ENCODE measurements at regions not wholly inside any gene's neighbourhood (a gene's known extent, or its start where the extent isn't known, plus 50 kb on each side); places are given as distances from the start of the nearest gene placed in this dataset.

GRCh38 chr14:71737760-71738159, 194.5 kb upstream of the RGS6 start:
- no peak for DNase-seq
- Mint-ChIP-seq H3K9me3 (no peaks in the 10 kb centered on the region), H3K27ac (no peak overlapping the region), H3K27me3 (no peaks in the 10 kb centered on the region), H3K4me1 (peaks cover 0 to 5% (median 2%) of the 10 kb centered on the region in 4 donors), H3K36me3 (peaks cover 57% of the 10 kb centered on the region), H3K4me3 (no peak overlapping the region)
- H3K36me3 ChIP-seq (ENCODE audit: control insufficient read depth, insufficient read depth, low read length) = peaks cover 56% of the 10 kb centered on the region
- no peaks in the 10 kb centered on the region for H3K9me3 ChIP-seq (ENCODE audit: control insufficient read depth in 2 of 2, low read length in 2 of 2)
- ATAC-seq (ENCODE audit: low read depth in 2 of 2) = no peak
- H3K27me3 ChIP-seq (ENCODE audit: control insufficient read depth, insufficient read depth, low read length) = no peaks in the 10 kb centered on the region
- H3K4me3 ChIP-seq (ENCODE audit: low read depth, low read length) = no peak overlapping the region
- H3K4me1 ChIP-seq (ENCODE audit: control insufficient read depth, insufficient read depth, low read length, poor library complexity, severe bottlenecking) = no peaks in the 10 kb centered on the region
- no peak overlapping the region for H3K27ac ChIP-seq (ENCODE audit: insufficient read depth, low read length, poor library complexity, severe bottlenecking)

GRCh38 chr14:71739273-71739990, 192.8 kb upstream of the RGS6 start:
- no peak for DNase-seq
- no peak overlapping the region for H3K4me3 Mint-ChIP-seq
- peaks cover 43% of the 10 kb centered on the region for H3K36me3 Mint-ChIP-seq

GRCh38 chr14:71741241-71741640, 191.0 kb upstream of the RGS6 start:
- DNase-seq (no peak), ATAC-seq (ENCODE audit: low read depth in 2 of 2) (no peak)
- no peak overlapping the region for H3K4me3 ChIP-seq (ENCODE audit: low read depth, low read length)
- peaks cover 24% of the 10 kb centered on the region for H3K36me3 ChIP-seq (ENCODE audit: control insufficient read depth, insufficient read depth, low read length)
- Mint-ChIP-seq H3K36me3 (peaks cover 26% of the 10 kb centered on the region), H3K9me3 (peaks cover 0 to under 1% (median 0%) of the 10 kb centered on the region in 7 donors), H3K4me3 (no peak overlapping the region), H3K27me3 (peaks cover 7% of the 10 kb centered on the region), H3K4me1 (peaks cover 0 to 5% (median 2%) of the 10 kb centered on the region in 4 donors), H3K27ac (no peak overlapping the region)
- H3K9me3 ChIP-seq (ENCODE audit: control insufficient read depth in 2 of 2, low read length in 2 of 2) = no peaks in the 10 kb centered on the region
- H3K4me1 ChIP-seq (ENCODE audit: control insufficient read depth, insufficient read depth, low read length, poor library complexity, severe bottlenecking) = no peaks in the 10 kb centered on the region
- no peak overlapping the region for H3K27ac ChIP-seq (ENCODE audit: insufficient read depth, low read length, poor library complexity, severe bottlenecking)
- H3K27me3 ChIP-seq (ENCODE audit: control insufficient read depth, insufficient read depth, low read length) = no peaks in the 10 kb centered on the region

More at GRCh38 chr14:71739273-71739990, 192.8 kb upstream of the RGS6 start:
- Mint-ChIP-seq H3K4me1 (peaks cover 0 to 5% (median 2%) of the 10 kb centered on the region in 4 donors), H3K27me3 (no peaks in the 10 kb centered on the region), H3K27ac (peak overlapping the region in 2 of 3 donors; percentile 58 to 65), H3K9me3 (no peaks in the 10 kb centered on the region)
- Histone ChIP-seq H3K27me3 (ENCODE audit: control insufficient read depth, insufficient read depth, low read length) (no peaks in the 10 kb centered on the region), H3K36me3 (ENCODE audit: control insufficient read depth, insufficient read depth, low read length) (peaks cover 42% of the 10 kb centered on the region), H3K27ac (ENCODE audit: insufficient read depth, low read length, poor library complexity, severe bottlenecking) (no peak overlapping the region), H3K9me3 (ENCODE audit: control insufficient read depth in 2 of 2, low read length in 2 of 2) (no peaks in the 10 kb centered on the region), H3K4me3 (ENCODE audit: low read depth, low read length) (no peak overlapping the region), H3K4me1 (ENCODE audit: control insufficient read depth, insufficient read depth, low read length, poor library complexity, severe bottlenecking) (no peaks in the 10 kb centered on the region)
- ATAC-seq (ENCODE audit: low read depth in 2 of 2) = no peak

DNA sequence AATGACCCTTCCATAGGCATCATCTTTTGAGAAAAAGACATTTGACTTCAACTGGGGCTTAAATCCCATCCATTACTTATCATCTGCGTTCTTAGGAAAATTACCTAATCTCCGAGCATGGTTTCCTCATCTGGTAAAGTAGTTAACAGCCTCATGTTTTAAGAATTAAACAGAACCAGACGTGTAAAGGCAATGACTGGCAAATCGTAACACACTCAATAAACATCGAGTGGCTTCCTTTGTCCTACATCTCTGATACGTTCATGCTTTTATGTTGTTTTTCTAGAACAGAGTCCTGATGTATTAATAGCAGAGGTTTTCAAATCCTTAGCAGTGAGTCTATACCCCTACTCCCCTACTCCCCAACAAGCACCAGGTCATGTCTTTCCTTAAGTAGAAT, 189.7 kb upstream of the RGS6 start:
- no peak overlapping the region for H3K27ac ChIP-seq (ENCODE audit: insufficient read depth, low read length, poor library complexity, severe bottlenecking)
- DNase-seq = no peak
- H3K27me3 Mint-ChIP-seq = peaks cover 10% of the 10 kb centered on the region
- no peak overlapping the region for H3K27ac Mint-ChIP-seq
- no peak for ATAC-seq (ENCODE audit: low read depth in 2 of 2)
- no peak overlapping the region for H3K4me3 ChIP-seq (ENCODE audit: low read depth, low read length)
- no peaks in the 10 kb centered on the region for H3K4me1 ChIP-seq (ENCODE audit: control insufficient read depth, insufficient read depth, low read length, poor library complexity, severe bottlenecking)
- no peaks in the 10 kb centered on the region for H3K9me3 ChIP-seq (ENCODE audit: control insufficient read depth in 2 of 2, low read length in 2 of 2)
- H3K4me3 Mint-ChIP-seq = no peak overlapping the region
- H3K27me3 ChIP-seq (ENCODE audit: control insufficient read depth, insufficient read depth, low read length) = no peaks in the 10 kb centered on the region
- peaks cover 19% of the 10 kb centered on the region for H3K36me3 Mint-ChIP-seq
- H3K9me3 Mint-ChIP-seq = peaks cover 0 to 2% (median 0%) of the 10 kb centered on the region in 7 donors
- H3K4me1 Mint-ChIP-seq = peaks cover 0 to 5% (median 2%) of the 10 kb centered on the region in 4 donors
- H3K36me3 ChIP-seq (ENCODE audit: control insufficient read depth, insufficient read depth, low read length) = peaks cover 13% of the 10 kb centered on the region

DNA sequence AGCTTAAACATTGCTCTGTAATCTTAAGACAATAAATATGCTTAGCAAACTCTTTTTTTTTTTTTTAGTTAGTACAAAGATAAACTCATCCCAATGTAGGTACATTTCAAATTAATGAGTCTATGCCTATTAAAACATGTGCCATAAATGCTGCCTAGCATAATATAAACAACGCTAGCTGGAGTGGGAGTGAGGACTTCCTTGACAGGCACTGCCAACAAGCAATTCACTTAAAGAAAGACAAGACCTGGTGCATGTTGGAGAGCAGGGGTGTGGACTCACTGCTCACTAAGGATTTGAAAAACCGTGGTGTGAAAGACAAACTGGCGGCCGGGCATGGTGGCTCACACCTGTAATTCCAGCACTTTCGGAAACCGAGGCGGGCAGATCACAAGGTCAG, 187.2 kb upstream of the RGS6 start:
- H3K4me3 ChIP-seq (ENCODE audit: low read depth, low read length) = no peak overlapping the region
- H3K9me3 ChIP-seq (ENCODE audit: control insufficient read depth in 2 of 2, low read length in 2 of 2) = peaks cover 0 to 8% of the 10 kb centered on the region in 2 experiments
- H3K9me3 Mint-ChIP-seq = peaks cover 0 to 5% (median 2%) of the 10 kb centered on the region in 7 donors
- H3K27ac ChIP-seq (ENCODE audit: insufficient read depth, low read length, poor library complexity, severe bottlenecking) = no peak overlapping the region
- ATAC-seq (ENCODE audit: low read depth in 2 of 2) (no peak), DNase-seq (no peak)
- H3K27me3 ChIP-seq (ENCODE audit: control insufficient read depth, insufficient read depth, low read length) = no peaks in the 10 kb centered on the region
- no peaks in the 10 kb centered on the region for H3K4me1 Mint-ChIP-seq
- peaks cover 9% of the 10 kb centered on the region for H3K36me3 Mint-ChIP-seq
- no peak overlapping the region for H3K27ac Mint-ChIP-seq
- no peaks in the 10 kb centered on the region for H3K36me3 ChIP-seq (ENCODE audit: control insufficient read depth, insufficient read depth, low read length)
- no peak overlapping the region for H3K4me3 Mint-ChIP-seq
- H3K4me1 ChIP-seq (ENCODE audit: control insufficient read depth, insufficient read depth, low read length, poor library complexity, severe bottlenecking) = no peaks in the 10 kb centered on the region
- peaks cover 10% of the 10 kb centered on the region for H3K27me3 Mint-ChIP-seq

GRCh38 chr14:71748196-71748595, 184.0 kb upstream of the RGS6 start:
- H3K36me3 ChIP-seq (ENCODE audit: control insufficient read depth, insufficient read depth, low read length) = no peaks in the 10 kb centered on the region
- peaks cover 0 to 8% of the 10 kb centered on the region in 2 experiments for H3K9me3 ChIP-seq (ENCODE audit: control insufficient read depth in 2 of 2, low read length in 2 of 2)
- Mint-ChIP-seq H3K27ac (peak overlapping the region in 1 of 3 donors; percentile 34), H3K27me3 (peaks cover 17% of the 10 kb centered on the region), H3K9me3 (peaks cover 0 to 5% (median 2%) of the 10 kb centered on the region in 7 donors), H3K4me1 (peaks cover 0 to 4% (median 0%) of the 10 kb centered on the region in 4 donors), H3K4me3 (no peak overlapping the region), H3K36me3 (no peaks in the 10 kb centered on the region)
- no peak overlapping the region for H3K27ac ChIP-seq (ENCODE audit: insufficient read depth, low read length, poor library complexity, severe bottlenecking)
- no peak overlapping the region for H3K4me3 ChIP-seq (ENCODE audit: low read depth, low read length)
- ATAC-seq (ENCODE audit: low read depth in 2 of 2) = no peak
- no peak for DNase-seq
- peaks cover 5% of the 10 kb centered on the region for H3K4me1 ChIP-seq (ENCODE audit: control insufficient read depth, insufficient read depth, low read length, poor library complexity, severe bottlenecking)
- H3K27me3 ChIP-seq (ENCODE audit: control insufficient read depth, insufficient read depth, low read length) = no peaks in the 10 kb centered on the region

- H3K27ac Mint-ChIP-seq = peak overlapping the region in 1 of 3 donors; percentile 20
- H3K27ac ChIP-seq (ENCODE audit: insufficient read depth, low read length, poor library complexity, severe bottlenecking) = no peak overlapping the region
- H3K4me3 ChIP-seq (ENCODE audit: low read depth, low read length) = no peak overlapping the region
- ATAC-seq (ENCODE audit: low read depth in 2 of 2) (no peak), DNase-seq (no peak)
- peaks cover 0 to 8% of the 10 kb centered on the region in 2 experiments for H3K9me3 ChIP-seq (ENCODE audit: control insufficient read depth in 2 of 2, low read length in 2 of 2)
- H3K4me1 ChIP-seq (ENCODE audit: control insufficient read depth, insufficient read depth, low read length, poor library complexity, severe bottlenecking) = peaks cover 5% of the 10 kb centered on the region
- peaks cover 17% of the 10 kb centered on the region for H3K27me3 Mint-ChIP-seq
- H3K36me3 ChIP-seq (ENCODE audit: control insufficient read depth, insufficient read depth, low read length) = no peaks in the 10 kb centered on the region
- H3K9me3 Mint-ChIP-seq = peaks cover 0 to 5% (median 2%) of the 10 kb centered on the region in 7 donors
- H3K4me1 Mint-ChIP-seq = peaks cover 0 to 5% (median 0%) of the 10 kb centered on the region in 4 donors
- H3K36me3 Mint-ChIP-seq = no peaks in the 10 kb centered on the region
- no peaks in the 10 kb centered on the region for H3K27me3 ChIP-seq (ENCODE audit: control insufficient read depth, insufficient read depth, low read length)
- H3K4me3 Mint-ChIP-seq = no peak overlapping the region
Observed at GRCh38 chr14:71749613-71750238, 182.5 kb upstream of the RGS6 start.

All from CD4-positive, CD25-positive, alpha-beta regulatory T cell (primary cell).